LNCaP clone FGC (cell line): ENCODE measurements at regions not wholly inside any gene's neighbourhood (a gene's known extent, or its start where the extent isn't known, plus 50 kb on each side); places are given as distances from the start of the nearest gene placed in this dataset.

Source experiments
- DNase-seq: peaks from one replicate; pipeline ENCODE4 v3.0.0-alpha.2; 2011; ENCODE audit warnings: low read depth
- H3K4me3 ChIP-seq: 2 replicates; pipeline ENCODE4 v1.5.1; 2011; ENCODE audit warnings: mild to moderate bottlenecking, low read depth, low read length, control low read depth
- TF ChIP-seq, protein P1 (sequence below): IDR thresholded peaks from 2 replicates; pipeline ENCODE4 v1.5.1; 2012; ENCODE audit warnings: mild to moderate bottlenecking; ENCODE audit not compliant: control insufficient read depth, insufficient read depth; ENCODE audit errors: extremely low read depth

GRCh38 chr4:117610706-117611308 is 423.5 kb upstream of the NDST3 start:
- H3K4me3 ChIP-seq: no peak overlapping the region
- DNase-seq: no peak
- TF ChIP-seq, protein P1, sequence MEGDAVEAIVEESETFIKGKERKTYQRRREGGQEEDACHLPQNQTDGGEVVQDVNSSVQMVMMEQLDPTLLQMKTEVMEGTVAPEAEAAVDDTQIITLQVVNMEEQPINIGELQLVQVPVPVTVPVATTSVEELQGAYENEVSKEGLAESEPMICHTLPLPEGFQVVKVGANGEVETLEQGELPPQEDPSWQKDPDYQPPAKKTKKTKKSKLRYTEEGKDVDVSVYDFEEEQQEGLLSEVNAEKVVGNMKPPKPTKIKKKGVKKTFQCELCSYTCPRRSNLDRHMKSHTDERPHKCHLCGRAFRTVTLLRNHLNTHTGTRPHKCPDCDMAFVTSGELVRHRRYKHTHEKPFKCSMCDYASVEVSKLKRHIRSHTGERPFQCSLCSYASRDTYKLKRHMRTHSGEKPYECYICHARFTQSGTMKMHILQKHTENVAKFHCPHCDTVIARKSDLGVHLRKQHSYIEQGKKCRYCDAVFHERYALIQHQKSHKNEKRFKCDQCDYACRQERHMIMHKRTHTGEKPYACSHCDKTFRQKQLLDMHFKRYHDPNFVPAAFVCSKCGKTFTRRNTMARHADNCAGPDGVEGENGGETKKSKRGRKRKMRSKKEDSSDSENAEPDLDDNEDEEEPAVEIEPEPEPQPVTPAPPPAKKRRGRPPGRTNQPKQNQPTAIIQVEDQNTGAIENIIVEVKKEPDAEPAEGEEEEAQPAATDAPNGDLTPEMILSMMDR: no peak

DNA sequence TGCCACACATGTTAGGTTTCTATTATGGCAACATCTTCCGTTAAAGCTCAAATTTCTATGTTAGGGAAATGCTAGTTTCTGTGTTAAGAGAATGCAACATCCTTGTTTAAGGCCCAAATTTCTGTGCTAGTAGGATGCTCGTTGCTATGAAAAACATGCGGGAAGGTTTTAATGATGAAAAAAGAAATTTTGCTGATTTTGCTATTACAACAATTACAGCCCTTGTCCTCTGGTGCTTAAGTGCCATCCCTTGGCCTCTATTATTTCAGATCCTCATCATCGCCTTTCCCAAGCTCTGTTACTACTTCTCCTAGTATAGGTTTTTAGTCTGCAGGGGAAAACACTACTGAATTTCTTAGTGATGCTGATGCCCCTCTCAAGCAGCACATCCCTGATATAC is 412.6 kb upstream of the NDST3 start:
- DNase-seq: no peak
- no peak overlapping the region for H3K4me3 ChIP-seq
- TF ChIP-seq, protein P1: no peak

- DNase-seq: no peak
- no peak overlapping the region for H3K4me3 ChIP-seq
- TF ChIP-seq, protein P1: no peak
Observed at GRCh38 chr4:117623326-117623725, 411.0 kb upstream of the NDST3 start.

DNA sequence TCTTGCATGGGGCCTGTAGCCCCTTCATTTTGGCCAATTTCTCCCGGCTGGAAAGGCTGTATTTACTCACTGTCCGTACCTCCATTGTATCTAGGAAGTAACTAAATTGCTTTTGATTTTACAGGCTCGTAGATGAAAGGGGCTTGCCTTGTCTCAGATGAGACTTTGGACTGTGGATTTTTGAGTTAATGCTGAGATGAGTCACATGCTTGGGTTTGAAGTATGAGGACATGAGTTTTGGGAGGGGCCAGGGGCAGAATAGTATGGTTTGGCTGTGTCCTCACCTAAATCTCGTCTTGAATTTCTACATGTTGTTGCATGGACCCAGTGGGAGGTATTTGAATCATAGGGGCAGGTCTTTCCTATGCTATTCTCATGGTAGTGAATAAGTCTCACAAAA is 407.6 kb upstream of the NDST3 start:
- DNase-seq: no peak
- H3K4me3 ChIP-seq: no peak overlapping the region
- TF ChIP-seq, protein P1: no peak

DNA sequence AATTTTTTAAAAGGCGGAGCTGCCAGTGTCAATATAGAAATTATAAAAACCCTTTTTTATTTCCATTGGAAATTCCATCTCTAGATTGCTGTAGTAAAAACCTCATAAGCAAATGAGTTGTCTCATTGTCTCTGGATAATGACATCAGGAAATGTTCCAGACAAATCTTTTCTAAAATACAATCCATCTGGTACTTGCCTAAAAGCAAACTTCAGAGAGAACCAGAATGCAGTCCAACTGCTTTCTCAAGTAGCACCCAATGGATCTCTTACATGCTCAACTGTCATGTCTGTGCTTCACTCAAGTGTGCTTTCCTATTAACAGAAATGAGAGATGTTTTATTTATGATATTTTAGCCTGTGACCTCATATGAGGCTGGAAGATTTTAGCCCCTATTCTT is 399.6 kb upstream of the NDST3 start:
- TF ChIP-seq, protein P1: no peak
- DNase-seq: no peak
- no peak overlapping the region for H3K4me3 ChIP-seq

- H3K4me3 ChIP-seq: no peak overlapping the region
- DNase-seq: no peak
- TF ChIP-seq, protein P1: no peak
Observed at GRCh38 chr4:117637347-117637746, 396.9 kb upstream of the NDST3 start.

GRCh38 chr4:117640836-117641235 is 393.4 kb upstream of the NDST3 start:
- TF ChIP-seq, protein P1: no peak
- DNase-seq: no peak

More at GRCh38 chr4:117640836-117641235, 393.4 kb upstream of the NDST3 start:
- no peak overlapping the region for H3K4me3 ChIP-seq
